Karpas-422 (cell line): ENCODE measurements at regions not wholly inside any gene's neighbourhood (a gene's known extent, or its start where the extent isn't known, plus 50 kb on each side); places are given as distances from the start of the nearest gene placed in this dataset.

Experiments
- DNase-seq: peaks from one replicate; pipeline ENCODE4 v3.0.0-alpha.2; 2015
- H2AFZ ChIP-seq: fragments of 200-600 bp; sonication (generic); 2 replicates; pipeline ENCODE4 v1.6.1; 2014; ENCODE audit warnings: antibody characterized with exemption, low read length, mixed read lengths
- H3K27ac ChIP-seq: fragments of 200-600 bp; sonication (generic); 2 replicates; pipeline ENCODE4 v1.5.1; 2014; ENCODE audit warnings: mild to moderate bottlenecking, low read length, moderate library complexity
- H3K27me3 ChIP-seq: fragments of 200-600 bp; sonication (generic); 2 replicates; pipeline ENCODE4 v1.6.1; 2014; ENCODE audit warnings: low read length, mixed read lengths
- H3K36me3 ChIP-seq: fragments of 200-600 bp; sonication (generic); 2 replicates; pipeline ENCODE4 v1.6.1; 2014; ENCODE audit warnings: low read length, mixed read lengths; ENCODE audit not compliant: insufficient read depth
- H3K4me1 ChIP-seq: fragments of 200-600 bp; sonication (generic); 2 replicates; pipeline ENCODE4 v1.6.1; 2014; ENCODE audit warnings: mild to moderate bottlenecking, low read length, mixed read lengths
- H3K4me2 ChIP-seq: fragments of 200-600 bp; sonication (generic); 2 replicates; pipeline ENCODE4 v1.6.1; 2014; ENCODE audit warnings: low read length, low read depth, mild to moderate bottlenecking; ENCODE audit not compliant: poor library complexity, severe bottlenecking
- H3K4me3 ChIP-seq: fragments of 200-600 bp; sonication (generic); 2 replicates; pipeline ENCODE4 v1.5.1; 2014; ENCODE audit warnings: mild to moderate bottlenecking, antibody characterized with exemption, low read length, mixed read lengths
- H3K79me2 ChIP-seq: fragments of 200-600 bp; sonication (generic); 2 replicates; pipeline ENCODE4 v1.6.1; 2014; ENCODE audit warnings: mild to moderate bottlenecking, low read length, mixed read lengths
- H3K9ac ChIP-seq: fragments of 200-600 bp; sonication (generic); 2 replicates; pipeline ENCODE4 v1.6.0; 2014; ENCODE audit warnings: low read length
- H3K9me2 ChIP-seq: fragments of 200-600 bp; sonication (generic), shearing (Covaris generic); replicated peaks from 2 replicates; pipeline ENCODE4 v1.6.0; 2014; ENCODE audit warnings: mild to moderate bottlenecking, low read length, moderate library complexity; ENCODE audit not compliant: insufficient read depth
- H3K9me3 ChIP-seq: fragments of 300-700, 200-600 bp; sonication (generic); 2 replicates; pipeline ENCODE4 v1.6.1; 2014; ENCODE audit warnings: low read length, mixed read lengths
- H4K20me1 ChIP-seq: fragments of 200-600 bp; sonication (generic); 2 replicates; pipeline ENCODE4 v1.6.1; 2014; ENCODE audit warnings: mild to moderate bottlenecking, antibody characterized with exemption, low read length, low read depth; ENCODE audit not compliant: insufficient read depth

DNA sequence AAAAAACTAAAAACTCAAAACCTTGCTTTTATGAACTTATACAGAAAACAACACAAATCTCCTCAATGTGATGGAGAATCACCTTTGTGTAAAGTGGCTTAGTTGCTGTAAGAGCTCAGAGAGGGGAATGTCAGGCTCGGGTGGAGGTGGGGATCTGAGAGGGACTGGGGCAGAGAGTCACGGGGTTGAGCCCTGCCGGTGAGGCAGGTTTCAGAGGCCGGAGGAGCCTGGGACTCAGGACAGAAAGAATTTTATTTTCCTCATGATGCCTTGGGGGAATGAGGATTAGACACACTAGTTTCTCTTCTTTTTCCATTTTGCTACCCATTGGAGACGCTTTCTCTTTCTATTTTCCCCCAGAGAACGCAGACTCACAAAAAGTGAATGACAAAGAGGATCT is 252.3 kb upstream of the FOXQ1 start:
- no peak for DNase-seq
- H3K27me3 ChIP-seq: no peaks in the 10 kb centered on the region

GRCh38 chr6:1057490-1058135 is 254.3 kb upstream of the FOXQ1 start:
- H3K27me3 ChIP-seq: no peaks in the 10 kb centered on the region
- H3K4me2 ChIP-seq: no peak overlapping the region
- H3K79me2 ChIP-seq: no peaks in the 10 kb centered on the region
- no peak for DNase-seq
- no peaks in the 10 kb centered on the region for H3K9me2 ChIP-seq
- H3K4me1 ChIP-seq: no peaks in the 10 kb centered on the region
- no peak overlapping the region for H3K4me3 ChIP-seq
- no peaks in the 10 kb centered on the region for H4K20me1 ChIP-seq
- H3K27ac ChIP-seq: no peak overlapping the region
- no peak overlapping the region for H3K9ac ChIP-seq
- no peaks in the 10 kb centered on the region for H3K36me3 ChIP-seq
- H2AFZ ChIP-seq: no peak overlapping the region
- H3K9me3 ChIP-seq: no peaks in the 10 kb centered on the region

More for the DNA sequence above, 252.3 kb upstream of the FOXQ1 start:
- Histone ChIP-seq H3K4me1 (no peaks in the 10 kb centered on the region), H3K9ac (no peak overlapping the region), H3K9me2 (no peaks in the 10 kb centered on the region), H2AFZ (no peak overlapping the region), H3K4me2 (no peak overlapping the region), H3K9me3 (no peaks in the 10 kb centered on the region), H3K79me2 (no peaks in the 10 kb centered on the region), H3K4me3 (no peak overlapping the region), H3K36me3 (no peaks in the 10 kb centered on the region), H3K27ac (no peak overlapping the region), H4K20me1 (no peaks in the 10 kb centered on the region)

- Histone ChIP-seq H3K9me3 (no peaks in the 10 kb centered on the region), H3K9me2 (no peaks in the 10 kb centered on the region), H3K27ac (no peak overlapping the region), H3K27me3 (no peaks in the 10 kb centered on the region), H3K79me2 (no peaks in the 10 kb centered on the region), H3K4me3 (no peak overlapping the region), H3K4me1 (no peaks in the 10 kb centered on the region), H3K36me3 (no peaks in the 10 kb centered on the region), H4K20me1 (no peaks in the 10 kb centered on the region), H3K9ac (no peak overlapping the region), H3K4me2 (no peak overlapping the region), H2AFZ (no peak overlapping the region)
- DNase-seq: no peak
Measured at GRCh38 chr6:1055015-1055921, 256.6 kb upstream of the FOXQ1 start.

DNA sequence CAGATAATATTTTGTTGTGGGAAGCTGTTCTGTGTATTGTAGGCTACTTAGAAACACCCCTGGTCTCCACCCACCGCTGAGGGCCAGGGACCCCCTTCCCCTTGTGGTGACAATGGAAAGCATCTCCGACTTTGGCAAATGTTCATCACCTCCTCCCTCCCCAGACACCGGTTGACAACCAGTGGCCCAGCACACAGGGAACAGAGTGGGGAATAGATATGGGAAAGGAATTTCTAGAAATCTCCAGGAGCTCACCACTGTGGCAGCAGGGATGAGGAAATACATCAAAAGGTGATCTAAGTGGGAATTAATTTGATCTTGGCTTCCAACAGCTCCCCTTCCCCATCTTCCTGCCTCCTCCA is 257.3 kb upstream of the FOXQ1 start:
- no peak overlapping the region for H3K4me3 ChIP-seq
- no peak overlapping the region for H2AFZ ChIP-seq
- H3K9me2 ChIP-seq: no peaks in the 10 kb centered on the region
- no peaks in the 10 kb centered on the region for H3K4me1 ChIP-seq
- DNase-seq: no peak
- no peaks in the 10 kb centered on the region for H3K36me3 ChIP-seq
- no peak overlapping the region for H3K9ac ChIP-seq
- H3K4me2 ChIP-seq: no peak overlapping the region
- no peak overlapping the region for H3K27ac ChIP-seq
- H4K20me1 ChIP-seq: no peaks in the 10 kb centered on the region
- H3K27me3 ChIP-seq: no peaks in the 10 kb centered on the region
- H3K9me3 ChIP-seq: no peaks in the 10 kb centered on the region
- no peaks in the 10 kb centered on the region for H3K79me2 ChIP-seq

DNA sequence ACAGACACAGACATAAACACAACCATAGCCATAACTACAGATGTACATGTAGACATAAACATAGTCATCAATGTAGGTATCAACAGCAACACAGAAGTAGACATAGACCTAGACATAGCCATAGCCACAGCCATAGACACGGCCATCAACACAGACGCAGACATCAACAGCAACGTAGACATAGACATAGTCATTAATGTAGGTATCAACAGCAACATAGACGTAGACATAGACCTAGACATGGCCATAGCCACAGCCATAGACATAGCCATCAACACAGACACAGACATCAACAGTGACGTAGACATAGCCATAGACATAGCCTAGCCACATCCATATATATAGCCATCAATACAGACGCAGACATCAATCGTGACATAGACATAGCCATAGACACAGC is 258.3 kb upstream of the FOXQ1 start:
- Histone ChIP-seq H3K9me2 (no peaks in the 10 kb centered on the region), H3K27me3 (no peaks in the 10 kb centered on the region), H3K4me2 (no peak overlapping the region), H3K9me3 (no peaks in the 10 kb centered on the region), H4K20me1 (no peaks in the 10 kb centered on the region), H3K79me2 (no peaks in the 10 kb centered on the region), H3K4me3 (no peak overlapping the region), H3K9ac (no peak overlapping the region), H3K4me1 (no peaks in the 10 kb centered on the region), H2AFZ (no peak overlapping the region), H3K27ac (no peak overlapping the region), H3K36me3 (no peaks in the 10 kb centered on the region)
- DNase-seq: no peak

DNA sequence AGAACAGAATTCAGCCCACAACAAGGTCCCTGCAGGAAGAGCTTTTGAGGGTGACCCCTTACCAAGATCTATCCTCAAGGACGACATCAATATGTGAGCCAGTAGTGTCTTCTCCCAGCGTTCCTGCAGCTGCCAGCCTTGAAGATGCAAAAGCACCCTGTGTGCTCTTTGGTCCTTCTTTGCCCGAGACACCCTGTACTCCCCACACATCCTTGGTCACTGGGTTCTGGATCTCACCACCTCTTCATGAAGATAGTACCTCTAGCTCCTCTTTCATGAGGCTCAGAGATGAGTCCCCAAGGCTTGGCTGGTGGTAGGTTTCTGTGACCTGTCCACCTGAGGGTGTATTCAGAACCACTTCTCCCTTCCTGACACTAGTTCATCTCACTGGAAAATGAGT is 259.6 kb upstream of the FOXQ1 start:
- Histone ChIP-seq H3K9ac (no peak overlapping the region), H3K4me3 (no peak overlapping the region), H3K27ac (no peak overlapping the region), H4K20me1 (no peaks in the 10 kb centered on the region), H2AFZ (no peak overlapping the region), H3K79me2 (no peaks in the 10 kb centered on the region), H3K27me3 (no peaks in the 10 kb centered on the region), H3K36me3 (no peaks in the 10 kb centered on the region), H3K4me1 (no peaks in the 10 kb centered on the region), H3K9me2 (no peaks in the 10 kb centered on the region), H3K4me2 (no peak overlapping the region), H3K9me3 (no peaks in the 10 kb centered on the region)
- no peak for DNase-seq

DNA sequence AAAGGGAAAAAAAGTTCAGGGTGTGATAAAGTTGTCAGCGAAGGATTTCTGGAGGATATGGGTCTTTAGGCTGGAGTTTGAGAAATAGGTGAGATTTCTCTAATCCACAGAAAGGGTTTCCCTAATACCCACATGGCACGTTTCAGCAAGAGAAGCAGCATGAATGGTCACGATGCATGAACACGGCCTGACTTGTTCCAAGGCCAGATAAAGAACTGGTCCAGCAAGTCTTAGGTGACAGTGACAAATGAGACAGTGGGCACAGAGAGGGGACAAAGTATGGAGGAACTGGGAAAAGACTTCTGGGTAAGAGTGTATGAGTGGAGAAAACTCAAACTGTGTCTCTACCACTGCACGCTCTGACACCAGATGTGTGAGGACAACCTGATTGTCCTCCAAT is 262.0 kb upstream of the FOXQ1 start:
- Histone ChIP-seq H3K79me2 (no peaks in the 10 kb centered on the region), H3K4me2 (no peak overlapping the region), H3K27ac (no peak overlapping the region), H3K36me3 (no peaks in the 10 kb centered on the region), H3K9me2 (no peaks in the 10 kb centered on the region), H3K9ac (no peak overlapping the region), H3K9me3 (no peaks in the 10 kb centered on the region), H3K27me3 (no peaks in the 10 kb centered on the region), H4K20me1 (no peaks in the 10 kb centered on the region), H2AFZ (no peak overlapping the region), H3K4me1 (no peaks in the 10 kb centered on the region), H3K4me3 (no peak overlapping the region)
- DNase-seq: no peak

DNA sequence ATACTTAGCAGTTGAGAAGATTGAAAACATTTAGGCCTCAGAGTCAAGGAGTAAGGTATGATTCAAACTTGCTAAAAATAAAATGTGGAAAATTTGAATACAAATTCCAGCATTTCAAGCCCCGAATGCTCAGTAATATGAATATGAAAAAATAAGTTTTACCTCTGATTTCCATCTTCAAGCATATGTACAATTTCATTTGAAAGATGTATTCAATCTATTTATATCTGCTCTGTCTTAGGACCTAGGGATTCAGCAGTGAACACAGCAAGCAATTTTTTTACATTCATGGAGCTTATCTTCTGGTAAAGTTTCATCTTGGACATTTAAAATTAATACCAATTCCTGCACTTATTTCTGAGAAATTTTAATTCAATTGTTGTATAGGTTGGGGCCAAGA is 262.7 kb upstream of the FOXQ1 start:
- Histone ChIP-seq H3K36me3 (no peaks in the 10 kb centered on the region), H3K9me2 (no peaks in the 10 kb centered on the region), H3K27ac (no peak overlapping the region), H3K4me2 (no peak overlapping the region), H2AFZ (no peak overlapping the region), H3K27me3 (no peaks in the 10 kb centered on the region), H3K4me3 (no peak overlapping the region), H3K79me2 (no peaks in the 10 kb centered on the region), H3K9ac (no peak overlapping the region), H3K9me3 (no peaks in the 10 kb centered on the region), H4K20me1 (no peaks in the 10 kb centered on the region), H3K4me1 (no peaks in the 10 kb centered on the region)
- DNase-seq: no peak
